Omental fat pad (tissue), 3 donors: ENCODE measurements at regions not wholly inside any gene's neighbourhood (a gene's known extent, or its start where the extent isn't known, plus 50 kb on each side); places are given as distances from the start of the nearest gene placed in this dataset.

Experiments used
- ATAC-seq: fragments of 150-250 bp; one replicate; pipeline ENCODE4 v1.9.1; 2016; ENCODE audit warnings: mild to moderate bottlenecking, moderate library complexity; ENCODE audit not compliant: low FRiP score
- DNase-seq: peaks from one replicate; pipeline ENCODE4 v3.0.0-alpha.2; 2019; ENCODE audit warnings: low spot score
- TF ChIP-seq, protein P1 (sequence below), 3 donors: fragments of 450-650 bp; IDR thresholded peaks; one replicate each; pipeline ENCODE4 v1.5.1; 2016 to 2017; ENCODE audit warnings: antibody characterized with exemption in 3 of 3, mild to moderate bottlenecking in 3 of 3, moderate library complexity in 2 of 3

- ATAC-seq: no peak
- no peak for DNase-seq
- TF ChIP-seq, protein P1, sequence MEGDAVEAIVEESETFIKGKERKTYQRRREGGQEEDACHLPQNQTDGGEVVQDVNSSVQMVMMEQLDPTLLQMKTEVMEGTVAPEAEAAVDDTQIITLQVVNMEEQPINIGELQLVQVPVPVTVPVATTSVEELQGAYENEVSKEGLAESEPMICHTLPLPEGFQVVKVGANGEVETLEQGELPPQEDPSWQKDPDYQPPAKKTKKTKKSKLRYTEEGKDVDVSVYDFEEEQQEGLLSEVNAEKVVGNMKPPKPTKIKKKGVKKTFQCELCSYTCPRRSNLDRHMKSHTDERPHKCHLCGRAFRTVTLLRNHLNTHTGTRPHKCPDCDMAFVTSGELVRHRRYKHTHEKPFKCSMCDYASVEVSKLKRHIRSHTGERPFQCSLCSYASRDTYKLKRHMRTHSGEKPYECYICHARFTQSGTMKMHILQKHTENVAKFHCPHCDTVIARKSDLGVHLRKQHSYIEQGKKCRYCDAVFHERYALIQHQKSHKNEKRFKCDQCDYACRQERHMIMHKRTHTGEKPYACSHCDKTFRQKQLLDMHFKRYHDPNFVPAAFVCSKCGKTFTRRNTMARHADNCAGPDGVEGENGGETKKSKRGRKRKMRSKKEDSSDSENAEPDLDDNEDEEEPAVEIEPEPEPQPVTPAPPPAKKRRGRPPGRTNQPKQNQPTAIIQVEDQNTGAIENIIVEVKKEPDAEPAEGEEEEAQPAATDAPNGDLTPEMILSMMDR (IDR thresholded peaks at IDR 0.05): no peak
Measured at GRCh38 chr2:120624061-120624737, 111.5 kb upstream of the GLI2 start.

- ATAC-seq: no peak
- DNase-seq: no peak
- TF ChIP-seq, protein P1 (IDR thresholded peaks at IDR 0.05): no peak
Measured at GRCh38 chr2:120624738-120625446, 110.8 kb upstream of the GLI2 start.

DNA sequence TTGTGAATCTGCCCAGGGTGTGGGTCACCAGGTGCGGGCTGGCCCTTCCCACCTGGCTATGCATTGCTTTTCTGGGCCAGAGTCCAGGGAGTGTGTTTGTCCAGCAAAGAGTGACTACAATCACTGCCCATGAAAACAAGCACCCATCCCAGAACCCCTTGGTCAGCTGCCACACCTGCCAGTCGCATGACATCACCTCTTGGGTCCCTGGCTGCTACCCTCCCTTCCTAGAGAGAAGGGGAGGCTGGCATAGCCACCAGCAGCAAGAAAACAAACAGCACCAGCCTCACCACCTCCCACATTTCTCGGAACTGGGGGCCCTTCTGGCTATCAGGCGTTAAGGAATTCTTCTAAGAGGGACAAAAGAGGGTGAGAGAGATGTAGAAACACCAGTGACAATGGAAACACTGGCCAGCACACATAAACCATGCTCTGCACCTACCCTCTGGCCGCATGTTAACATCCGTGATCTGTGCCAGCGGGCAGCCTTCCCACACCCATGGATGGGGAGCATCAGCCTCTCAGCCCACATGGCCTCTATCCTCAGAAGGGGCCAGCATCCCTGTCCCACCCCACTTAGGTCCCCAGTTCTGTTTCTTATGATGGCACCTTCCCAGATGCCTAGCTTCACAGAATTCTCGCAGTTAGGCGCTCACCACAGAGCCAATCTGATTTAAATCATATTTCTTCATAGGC is 109.7 kb upstream of the GLI2 start:
- DNase-seq (no peak), ATAC-seq (no peak)
- TF ChIP-seq, protein P1 (IDR thresholded peaks at IDR 0.05): no peak

GRCh38 chr2:120626566-120626965 is 109.1 kb upstream of the GLI2 start:
- ATAC-seq: no peak
- DNase-seq: no peak
- TF ChIP-seq, protein P1 (IDR thresholded peaks at IDR 0.05): no peak

- DNase-seq: no peak
- TF ChIP-seq, protein P1 (IDR thresholded peaks at IDR 0.05): no peak
Measured at GRCh38 chr2:120628248-120628647, 107.4 kb upstream of the GLI2 start.

DNA sequence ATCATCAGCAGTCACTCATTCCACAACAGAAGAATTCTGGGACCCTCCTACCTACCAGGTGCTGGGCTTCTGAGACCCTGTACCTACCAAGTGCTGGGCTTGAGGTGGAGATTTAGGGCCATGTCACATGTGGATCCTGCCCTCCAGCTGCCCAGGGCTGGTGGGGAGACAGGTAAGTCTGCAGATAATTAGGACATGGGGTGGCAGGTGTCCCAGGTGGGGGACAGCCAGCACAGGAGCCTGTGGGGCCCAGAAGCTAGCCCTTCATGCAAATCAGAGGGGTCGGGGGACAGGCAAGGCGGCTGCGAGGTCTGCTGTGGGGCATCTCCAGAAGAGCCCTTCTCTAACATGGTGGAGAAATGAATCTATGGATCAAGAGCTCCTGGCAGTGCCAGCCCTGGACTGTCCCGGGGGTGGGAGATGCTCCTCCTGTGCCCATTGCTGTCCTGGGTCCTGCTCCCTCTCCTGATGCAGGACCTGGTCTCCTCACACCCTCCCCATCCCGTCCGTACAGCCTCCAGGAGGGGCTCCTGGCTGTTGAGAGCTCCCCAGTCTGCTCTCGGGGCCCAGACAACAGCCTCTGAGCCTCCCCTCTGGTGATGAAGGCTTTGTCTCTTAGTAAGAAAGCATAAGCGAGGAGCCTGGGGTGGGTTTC is 106.3 kb upstream of the GLI2 start:
- ATAC-seq (no peak), DNase-seq (no peak)
- TF ChIP-seq, protein P1 (IDR thresholded peaks at IDR 0.05): no peak

More at GRCh38 chr2:120628248-120628647, 107.4 kb upstream of the GLI2 start:
- no peak for ATAC-seq
